ENCODE measurements at regions not wholly inside any gene's neighbourhood (a gene's known extent, or its start where the extent isn't known, plus 50 kb on each side); places are given as distances from the start of the nearest gene placed in this dataset.
"Not testable (repeated sequence)": the region's sequence is repeated elsewhere in the genome, so short reads cannot be mapped to it uniquely, and the experiment has no call there.

DNA sequence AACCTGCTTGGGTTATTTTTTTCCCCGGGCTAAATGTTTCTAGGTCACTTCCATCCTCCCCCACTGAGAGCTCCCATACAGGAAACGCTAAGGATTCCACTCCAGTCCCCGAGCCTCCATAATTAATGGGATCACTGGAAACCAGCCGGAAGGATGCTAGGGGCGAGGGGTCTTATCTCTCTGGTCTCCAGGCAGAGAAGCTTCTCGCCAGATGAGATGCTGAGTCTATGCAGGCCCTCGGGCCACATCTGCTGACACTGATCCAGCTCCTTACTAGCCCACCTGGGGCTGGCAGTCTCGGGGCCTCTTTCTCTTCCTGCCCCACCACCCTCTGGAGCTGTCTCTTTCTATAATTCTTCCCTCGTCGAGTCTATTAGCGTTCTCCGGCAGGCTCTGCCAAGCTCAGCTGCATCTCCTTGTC lies 125.9 kb upstream of the SYT13 start:
- WGBS, 2 donors, result 65 to 68% methylated on average over 12 of the region's 12 CpGs
- ATAC-seq (ENCODE audit: low FRiP score) (no peak), DNase-seq (no peak)
- intact Hi-C loops (cut with DNase I), result no loop called here
- H3K4me1 ChIP-seq (ENCODE audit: control insufficient read depth in 1 of 2, insufficient read depth in 2 of 2, low read length in 2 of 2), result no peaks in the 10 kb centered on the region
- peaks cover 2% of the 10 kb centered on the region for H3K9me3 ChIP-seq (ENCODE audit: control insufficient read depth, low read length)
- H3K27me3 ChIP-seq (ENCODE audit: control insufficient read depth in 1 of 2, insufficient read depth in 2 of 2, low read length in 1 of 2), result no peaks in the 10 kb centered on the region
- H3K27ac ChIP-seq (ENCODE audit: low read depth in 1 of 2, low read length in 2 of 2), result no peak overlapping the region
- H3K4me3 ChIP-seq (ENCODE audit: low read length in 2 of 2), result no peak overlapping the region
- H3K36me3 ChIP-seq (ENCODE audit: control insufficient read depth in 1 of 2, insufficient read depth in 2 of 2, low read length in 1 of 2), result no peaks in the 10 kb centered on the region

DNA sequence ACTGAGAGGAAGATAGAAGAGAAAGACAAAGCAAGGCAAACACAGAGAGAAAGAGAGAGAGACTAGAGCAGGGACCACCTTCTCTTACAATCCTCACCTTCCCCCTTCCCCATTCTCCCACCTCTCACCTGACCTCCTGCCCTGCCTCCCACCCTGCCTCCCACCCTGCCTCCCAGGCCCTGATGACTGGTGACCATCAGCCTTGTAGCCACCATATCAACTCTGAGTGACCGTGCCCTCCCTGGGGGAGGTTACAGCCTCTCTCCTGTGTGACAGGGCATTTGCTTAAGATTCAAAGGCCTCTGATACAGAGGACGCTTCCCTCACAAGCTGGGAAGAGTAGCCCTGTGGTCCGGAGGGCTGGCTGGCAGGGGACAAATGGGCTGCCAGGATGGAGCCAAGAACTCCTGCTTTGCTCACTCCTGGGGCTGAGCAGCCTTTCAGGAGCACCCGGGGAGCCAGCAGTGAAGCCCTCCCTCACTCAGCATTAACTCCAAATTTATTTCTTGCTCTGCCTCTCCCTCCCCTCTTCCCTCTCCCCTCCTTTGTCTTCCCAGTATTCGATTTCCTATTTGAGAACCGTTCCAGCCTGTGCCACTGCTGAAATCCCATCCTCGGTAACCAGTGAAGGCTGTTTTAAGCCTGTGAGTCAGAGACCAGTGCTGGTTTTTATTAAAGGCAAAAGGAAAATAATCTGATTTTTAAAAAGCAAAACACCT lies 125.2 kb upstream of the SYT13 start:
- WGBS, 2 donors, result 25 to 28% methylated on average over 7 of the region's 7 CpGs
- no peaks in the 10 kb centered on the region for H3K36me3 ChIP-seq (ENCODE audit: control insufficient read depth in 1 of 2, insufficient read depth in 2 of 2, low read length in 1 of 2)
- intact Hi-C loops (cut with DNase I), result no loop called here
- no peaks in the 10 kb centered on the region for H3K27me3 ChIP-seq (ENCODE audit: control insufficient read depth in 1 of 2, insufficient read depth in 2 of 2, low read length in 1 of 2)
- no peak for ATAC-seq (ENCODE audit: low FRiP score)
- H3K9me3 ChIP-seq (ENCODE audit: control insufficient read depth, low read length), result no peaks in the 10 kb centered on the region
- H3K4me3 ChIP-seq (ENCODE audit: low read length in 2 of 2), result no peak overlapping the region
- no peak for DNase-seq
- no peaks in the 10 kb centered on the region for H3K4me1 ChIP-seq (ENCODE audit: control insufficient read depth in 1 of 2, insufficient read depth in 2 of 2, low read length in 2 of 2)
- no peak overlapping the region for H3K27ac ChIP-seq (ENCODE audit: low read depth in 1 of 2, low read length in 2 of 2)

DNA sequence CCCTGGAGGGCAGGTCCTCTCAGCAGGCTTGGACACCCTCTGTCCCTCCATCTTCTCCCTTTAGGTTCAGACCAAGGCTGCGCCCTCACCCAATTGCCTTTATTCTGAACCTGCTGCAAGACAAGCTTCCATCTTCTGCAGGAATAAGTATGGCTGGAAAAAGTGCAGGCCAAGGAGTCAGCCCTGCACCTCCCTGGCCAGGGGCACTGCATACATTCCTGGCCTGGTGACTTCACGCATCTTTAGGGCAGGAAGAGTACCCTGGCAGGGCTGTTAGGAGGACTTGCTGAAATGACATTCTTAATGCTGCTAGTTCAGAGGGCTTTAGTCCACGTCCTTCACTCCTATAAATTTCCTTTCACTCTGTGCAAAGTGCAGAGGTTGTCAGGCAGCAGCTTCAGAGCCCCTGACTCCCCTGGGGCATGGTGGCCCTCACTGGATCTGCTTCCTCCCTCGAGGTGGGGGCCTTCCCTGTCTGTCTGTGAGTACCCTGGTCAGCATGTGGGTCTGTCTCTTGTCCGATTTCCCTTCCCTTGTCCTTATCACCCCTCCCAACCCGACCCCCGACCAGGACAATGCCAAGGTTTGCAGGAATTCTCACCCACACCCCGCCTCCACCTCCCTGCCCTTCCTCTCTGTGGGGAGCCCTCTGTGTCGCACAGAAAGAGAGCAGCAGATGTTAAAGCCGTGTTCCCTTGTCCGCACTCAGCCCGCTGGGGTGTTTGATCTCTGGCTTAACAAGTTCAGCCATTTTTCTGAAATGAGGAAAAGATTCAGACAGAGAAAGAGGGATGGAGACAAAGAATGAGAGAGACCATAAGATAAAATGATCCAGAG lies 124.5 kb upstream of the SYT13 start:
- H3K4me3 ChIP-seq (ENCODE audit: low read length in 2 of 2), result no peak overlapping the region
- intact Hi-C loops (cut with DNase I), result no loop called here
- ATAC-seq (ENCODE audit: low FRiP score) (no peak), DNase-seq (no peak)
- no peaks in the 10 kb centered on the region for H3K36me3 ChIP-seq (ENCODE audit: control insufficient read depth in 1 of 2, insufficient read depth in 2 of 2, low read length in 1 of 2)
- H3K9me3 ChIP-seq (ENCODE audit: control insufficient read depth, low read length), result no peaks in the 10 kb centered on the region
- H3K4me1 ChIP-seq (ENCODE audit: control insufficient read depth in 1 of 2, insufficient read depth in 2 of 2, low read length in 2 of 2), result no peaks in the 10 kb centered on the region
- no peaks in the 10 kb centered on the region for H3K27me3 ChIP-seq (ENCODE audit: control insufficient read depth in 1 of 2, insufficient read depth in 2 of 2, low read length in 1 of 2)
- H3K27ac ChIP-seq (ENCODE audit: low read depth in 1 of 2, low read length in 2 of 2), result no peak overlapping the region
- WGBS, 2 donors, result 88 to 91% methylated on average over 12 of the region's 12 CpGs

DNA sequence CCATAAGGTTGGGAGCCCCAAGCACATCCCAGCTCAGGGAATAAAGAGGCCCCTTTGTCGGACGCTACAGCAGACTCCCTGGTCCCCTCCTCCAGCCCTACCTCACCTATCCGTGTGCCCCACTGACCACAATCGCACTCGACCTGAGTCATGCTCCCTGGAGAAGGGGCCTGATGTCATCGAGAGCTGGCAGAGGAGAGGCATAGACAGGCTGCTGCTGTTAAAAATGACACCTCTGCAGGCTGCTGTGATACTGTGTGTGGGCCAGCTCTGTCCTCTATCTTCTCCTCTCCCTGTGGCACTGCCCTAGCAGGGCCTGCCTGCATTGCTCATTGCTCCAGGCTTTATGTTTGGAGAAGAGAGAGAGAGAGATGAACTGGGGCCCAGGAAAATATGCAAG lies 123.4 kb upstream of the SYT13 start:
- WGBS, 2 donors, result 85% methylated on average over 6 of the region's 6 CpGs
- Histone ChIP-seq H3K4me3 (ENCODE audit: low read length in 2 of 2) (no peak overlapping the region), H3K9me3 (ENCODE audit: control insufficient read depth, low read length) (no peaks in the 10 kb centered on the region), H3K4me1 (ENCODE audit: control insufficient read depth in 1 of 2, insufficient read depth in 2 of 2, low read length in 2 of 2) (no peaks in the 10 kb centered on the region), H3K36me3 (ENCODE audit: control insufficient read depth in 1 of 2, insufficient read depth in 2 of 2, low read length in 1 of 2) (no peaks in the 10 kb centered on the region), H3K27ac (ENCODE audit: low read depth in 1 of 2, low read length in 2 of 2) (no peak overlapping the region), H3K27me3 (ENCODE audit: control insufficient read depth in 1 of 2, insufficient read depth in 2 of 2, low read length in 1 of 2) (no peaks in the 10 kb centered on the region)
- DNase-seq (no peak), ATAC-seq (ENCODE audit: low FRiP score) (no peak)
- intact Hi-C loops (cut with DNase I), result no loop called here

DNA sequence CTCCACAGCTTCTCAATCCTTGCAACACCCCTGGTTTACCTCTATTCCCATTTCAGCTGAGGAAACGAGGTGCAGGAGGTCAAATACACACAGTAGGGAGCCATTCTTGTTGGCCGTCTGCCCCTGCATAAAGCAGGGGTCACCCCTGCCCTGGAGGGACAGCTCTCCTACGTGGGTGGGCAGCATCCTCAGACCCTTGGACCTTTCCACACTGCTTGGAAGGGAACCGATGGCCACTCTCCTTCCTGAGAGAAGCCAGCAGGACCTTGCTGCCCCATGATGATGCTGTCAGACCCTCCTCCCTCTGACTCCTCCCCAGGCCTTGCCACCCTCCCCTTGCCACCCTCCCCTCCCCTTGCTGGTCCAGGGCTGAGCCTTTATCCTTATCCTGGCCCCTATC lies 121.1 kb upstream of the SYT13 start:
- H3K4me1 ChIP-seq (ENCODE audit: control insufficient read depth in 1 of 2, insufficient read depth in 2 of 2, low read length in 2 of 2), result no peaks in the 10 kb centered on the region
- 75 to 80% methylated on average over 4 of the region's 4 CpGs for WGBS, 2 donors
- no peaks in the 10 kb centered on the region for H3K9me3 ChIP-seq (ENCODE audit: control insufficient read depth, low read length)
- intact Hi-C loops (cut with DNase I), result no loop called here
- no peaks in the 10 kb centered on the region for H3K36me3 ChIP-seq (ENCODE audit: control insufficient read depth in 1 of 2, insufficient read depth in 2 of 2, low read length in 1 of 2)
- H3K4me3 ChIP-seq (ENCODE audit: low read length in 2 of 2), result no peak overlapping the region
- no peaks in the 10 kb centered on the region for H3K27me3 ChIP-seq (ENCODE audit: control insufficient read depth in 1 of 2, insufficient read depth in 2 of 2, low read length in 1 of 2)
- DNase-seq (no peak), ATAC-seq (ENCODE audit: low FRiP score) (no peak)
- no peak overlapping the region for H3K27ac ChIP-seq (ENCODE audit: low read depth in 1 of 2, low read length in 2 of 2)

DNA sequence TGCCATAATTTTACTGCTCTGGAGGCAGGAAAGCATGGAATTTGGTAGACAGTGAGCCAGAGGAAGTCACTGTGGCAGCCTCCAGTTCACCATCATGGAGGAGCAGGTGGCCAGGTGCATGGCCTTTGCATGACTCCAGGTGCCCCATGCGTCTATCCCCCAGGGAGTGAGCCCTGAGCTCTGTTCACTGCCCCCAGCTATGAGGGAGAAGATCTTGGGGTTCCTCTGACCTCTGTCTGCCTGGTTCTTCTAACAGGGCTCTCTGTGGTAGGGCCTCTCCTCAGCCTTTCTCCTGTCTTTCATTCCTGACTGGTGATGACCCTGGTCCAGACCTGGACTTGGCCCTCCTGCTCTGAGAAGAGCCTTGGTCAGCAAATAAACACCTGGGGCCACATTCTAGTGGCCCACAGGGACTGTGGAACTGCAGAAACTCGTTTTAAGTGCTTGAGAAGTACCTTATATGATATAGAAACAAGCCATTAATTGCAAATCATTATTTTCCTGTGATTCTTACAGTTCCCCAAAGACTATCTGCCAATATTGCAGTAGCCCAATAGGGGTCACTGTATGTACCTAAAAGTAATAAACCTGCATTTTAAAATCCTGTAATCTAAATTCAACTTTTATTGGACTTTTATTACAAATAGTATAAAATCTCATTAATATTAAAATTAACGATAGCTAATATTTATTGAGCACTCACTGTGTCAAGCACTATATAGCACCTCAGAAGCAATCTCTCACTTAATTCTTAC lies 120.0 kb upstream of the SYT13 start:
- no peaks in the 10 kb centered on the region for H3K4me1 ChIP-seq (ENCODE audit: control insufficient read depth in 1 of 2, insufficient read depth in 2 of 2, low read length in 2 of 2)
- intact Hi-C loops (cut with DNase I), result no loop called here

DNA sequence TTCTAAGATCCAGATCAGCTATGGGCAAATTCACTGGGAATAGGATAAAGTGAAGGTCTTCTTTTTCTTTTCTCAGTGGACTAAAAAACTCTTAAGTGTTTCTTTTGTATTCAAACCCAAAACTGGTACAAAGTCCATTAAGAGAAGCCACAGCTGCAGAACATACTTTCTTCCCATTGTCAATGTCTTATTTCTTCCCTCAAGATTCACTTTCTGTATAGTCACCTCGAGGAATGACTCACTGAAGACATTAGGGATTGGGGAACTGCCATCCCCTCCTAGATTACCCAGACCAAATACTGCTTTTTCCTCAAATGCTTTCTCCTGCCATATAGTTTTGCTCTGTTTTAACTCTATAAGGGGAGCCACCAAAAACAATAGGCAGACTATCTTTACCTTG lies 117.4 kb upstream of the SYT13 start:
- ATAC-seq (ENCODE audit: low FRiP score); H3K27me3 ChIP-seq (ENCODE audit: control insufficient read depth in 1 of 2, insufficient read depth in 2 of 2, low read length in 1 of 2); H3K9me3 ChIP-seq (ENCODE audit: control insufficient read depth, low read length); H3K4me1 ChIP-seq (ENCODE audit: control insufficient read depth in 1 of 2, insufficient read depth in 2 of 2, low read length in 2 of 2); H3K4me3 ChIP-seq (ENCODE audit: low read length in 2 of 2); H3K27ac ChIP-seq (ENCODE audit: low read depth in 1 of 2, low read length in 2 of 2); intact Hi-C loops (cut with DNase I); H3K36me3 ChIP-seq (ENCODE audit: control insufficient read depth in 1 of 2, insufficient read depth in 2 of 2, low read length in 1 of 2); DNase-seq: not testable (repeated sequence)
- WGBS, 2 donors, result 29 to 48% methylated on average over 1 of the region's 1 CpG

More for the DNA sequence above, 120.0 kb upstream of the SYT13 start:
- no peak for ATAC-seq (ENCODE audit: low FRiP score)
- 55 to 60% methylated on average over 3 of the region's 3 CpGs for WGBS, 2 donors
- Histone ChIP-seq H3K36me3 (ENCODE audit: control insufficient read depth in 1 of 2, insufficient read depth in 2 of 2, low read length in 1 of 2) (no peaks in the 10 kb centered on the region), H3K4me3 (ENCODE audit: low read length in 2 of 2) (no peak overlapping the region), H3K27ac (ENCODE audit: low read depth in 1 of 2, low read length in 2 of 2) (no peak overlapping the region), H3K27me3 (ENCODE audit: control insufficient read depth in 1 of 2, insufficient read depth in 2 of 2, low read length in 1 of 2) (no peaks in the 10 kb centered on the region), H3K9me3 (ENCODE audit: control insufficient read depth, low read length) (no peaks in the 10 kb centered on the region)
- DNase-seq, result no peak

DNA sequence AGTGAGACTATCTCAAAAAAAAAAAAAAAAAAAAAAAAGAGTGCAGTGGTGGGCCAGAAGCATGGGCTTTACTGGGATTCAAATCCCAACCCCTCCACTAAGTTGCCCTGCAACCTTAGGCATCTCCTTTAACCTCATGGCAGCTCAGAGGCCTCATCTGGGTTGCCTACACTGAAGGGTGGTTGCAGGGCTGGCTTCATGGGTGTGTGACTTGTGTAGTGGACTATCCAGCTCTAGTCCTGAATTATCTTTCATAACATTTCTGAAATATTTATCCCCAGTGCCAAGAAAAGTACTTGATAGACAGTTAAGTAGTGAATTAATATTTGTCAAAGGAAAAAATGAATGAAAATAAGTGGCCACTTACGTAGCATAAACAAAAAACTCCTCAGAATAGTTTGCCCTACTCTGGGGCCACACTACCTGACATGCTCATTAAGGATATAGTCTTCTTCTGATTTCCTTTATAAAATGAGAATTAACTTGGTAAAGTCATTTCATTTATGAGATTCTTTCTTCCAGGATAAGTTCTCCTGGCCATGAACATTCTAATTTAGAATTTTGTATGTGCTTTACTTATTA lies 116.0 kb upstream of the SYT13 start:
- Histone ChIP-seq H3K4me3 (ENCODE audit: low read length in 2 of 2) (no peak overlapping the region), H3K27ac (ENCODE audit: low read depth in 1 of 2, low read length in 2 of 2) (no peak overlapping the region), H3K4me1 (ENCODE audit: control insufficient read depth in 1 of 2, insufficient read depth in 2 of 2, low read length in 2 of 2) (no peaks in the 10 kb centered on the region), H3K36me3 (ENCODE audit: control insufficient read depth in 1 of 2, insufficient read depth in 2 of 2, low read length in 1 of 2) (no peaks in the 10 kb centered on the region), H3K27me3 (ENCODE audit: control insufficient read depth in 1 of 2, insufficient read depth in 2 of 2, low read length in 1 of 2) (no peaks in the 10 kb centered on the region), H3K9me3 (ENCODE audit: control insufficient read depth, low read length) (no peaks in the 10 kb centered on the region)
- WGBS, 2 donors, result 81 to 84% methylated on average over 1 of the region's 1 CpG
- intact Hi-C loops (cut with DNase I), result no loop called here
- no peak for DNase-seq
- no peak for ATAC-seq (ENCODE audit: low FRiP score)

Data from aorta (tissue), 5 donors.